ENCODE measurements at regions not wholly inside any gene's neighbourhood (a gene's known extent, or its start where the extent isn't known, plus 50 kb on each side); places are given as distances from the start of the nearest gene placed in this dataset.

- no peak overlapping the region for H4K91ac ChIP-seq (ENCODE audit: insufficient read length, low read depth, low read length)
- Mint-ChIP-seq H3K27ac (no peak overlapping the region; a peak in 1 of 7 replicates), H3K9me3 (peaks cover 2 to 3% of the 10 kb centered on the region in 2 experiments; a peak in 3 of 5 replicates), H3K27me3 (ENCODE audit: low read depth) (peaks cover 70% of the 10 kb centered on the region), H3K36me3 (ENCODE audit: insufficient read depth in 1 of 3, low read depth in 3 of 3) (no peaks in the 10 kb centered on the region), H3K4me3 (no peak overlapping the region), H3K4me1 (peaks cover 47 to 62% of the 10 kb centered on the region in 2 experiments)
- no peak overlapping the region for H3K9ac ChIP-seq (ENCODE audit: extremely low read depth, insufficient read length, low read length)
- H3K27me3 ChIP-seq (ENCODE audit: insufficient read depth, low read length), result peaks cover 15% of the 10 kb centered on the region; the same call in 1 of the 2 replicates
- WGBS (ENCODE audit: extremely low coverage, insufficient read length, low lambda C conversion rate), result no CpG with 5 or more reads among the region's 2 CpGs
- no peak overlapping the region for H3T11ph ChIP-seq (ENCODE audit: low read length)
- H3K23ac ChIP-seq (ENCODE audit: insufficient read length, low read depth, low read length), result no peak overlapping the region
- H4K5ac ChIP-seq (ENCODE audit: insufficient read length, low read depth, low read length), result no peak overlapping the region
- H2AFZ ChIP-seq (ENCODE audit: low read length), result no peak overlapping the region
- no peak overlapping the region for H2BK5ac ChIP-seq (ENCODE audit: insufficient read length, low read length)
- no peak overlapping the region for H2BK20ac ChIP-seq (ENCODE audit: low read depth, low read length, poor library complexity, severe bottlenecking)
- no peaks in the 10 kb centered on the region for H3K23me2 ChIP-seq (ENCODE audit: insufficient read length, low read depth, low read length, poor library complexity, severe bottlenecking)
- TF ChIP-seq, protein P1, sequence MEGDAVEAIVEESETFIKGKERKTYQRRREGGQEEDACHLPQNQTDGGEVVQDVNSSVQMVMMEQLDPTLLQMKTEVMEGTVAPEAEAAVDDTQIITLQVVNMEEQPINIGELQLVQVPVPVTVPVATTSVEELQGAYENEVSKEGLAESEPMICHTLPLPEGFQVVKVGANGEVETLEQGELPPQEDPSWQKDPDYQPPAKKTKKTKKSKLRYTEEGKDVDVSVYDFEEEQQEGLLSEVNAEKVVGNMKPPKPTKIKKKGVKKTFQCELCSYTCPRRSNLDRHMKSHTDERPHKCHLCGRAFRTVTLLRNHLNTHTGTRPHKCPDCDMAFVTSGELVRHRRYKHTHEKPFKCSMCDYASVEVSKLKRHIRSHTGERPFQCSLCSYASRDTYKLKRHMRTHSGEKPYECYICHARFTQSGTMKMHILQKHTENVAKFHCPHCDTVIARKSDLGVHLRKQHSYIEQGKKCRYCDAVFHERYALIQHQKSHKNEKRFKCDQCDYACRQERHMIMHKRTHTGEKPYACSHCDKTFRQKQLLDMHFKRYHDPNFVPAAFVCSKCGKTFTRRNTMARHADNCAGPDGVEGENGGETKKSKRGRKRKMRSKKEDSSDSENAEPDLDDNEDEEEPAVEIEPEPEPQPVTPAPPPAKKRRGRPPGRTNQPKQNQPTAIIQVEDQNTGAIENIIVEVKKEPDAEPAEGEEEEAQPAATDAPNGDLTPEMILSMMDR (conservative IDR thresholded peaks at IDR 0.05), result no peak
- H4K8ac ChIP-seq (replicated peaks; ENCODE audit: insufficient read length, low read depth, low read length), result no peak overlapping the region
- no peak overlapping the region for H2AK5ac ChIP-seq (ENCODE audit: insufficient read length, low read length)
- H3K79me2 ChIP-seq (ENCODE audit: insufficient read depth, low read length), result no peaks in the 10 kb centered on the region
- H2BK120ac ChIP-seq (ENCODE audit: low read depth, low read length, poor library complexity, severe bottlenecking), result no peak overlapping the region
- DNase-seq, result no peak
- H3K79me1 ChIP-seq (ENCODE audit: insufficient read depth, low read depth, low read length, poor library complexity, severe bottlenecking), result no peaks in the 10 kb centered on the region
- no peaks in the 10 kb centered on the region for H4K20me1 ChIP-seq (ENCODE audit: control insufficient read depth, insufficient read depth, insufficient read length)
- H3K18ac ChIP-seq (ENCODE audit: insufficient read length, low read depth, low read length), result no peak overlapping the region
- no peak overlapping the region for H2BK12ac ChIP-seq (ENCODE audit: insufficient read length, low read depth, low read length)
- no peak overlapping the region for H2BK15ac ChIP-seq (ENCODE audit: low read depth, low read length)
- no peak overlapping the region for H3K4me2 ChIP-seq (ENCODE audit: insufficient read depth, insufficient read length, low read length)
- no peak overlapping the region for H3K56ac ChIP-seq (ENCODE audit: insufficient read length, low read depth, low read length)
- H3K9me3 ChIP-seq (ENCODE audit: control insufficient read depth, low read depth, low read length), result no peaks in the 10 kb centered on the region
- peaks cover 21% of the 10 kb centered on the region; the same call in 1 of the 2 replicates for H3K4me1 ChIP-seq (ENCODE audit: insufficient read depth, low read length)
- H3K14ac ChIP-seq (ENCODE audit: insufficient read depth, low read length), result no peak overlapping the region
- no peak overlapping the region for H3K27ac ChIP-seq (ENCODE audit: insufficient read length, low read depth, low read length)
- no peak overlapping the region for H3K4ac ChIP-seq (ENCODE audit: low read depth, low read length)
These were observed 186.3 kb downstream of the PLPP4 start for GRCh38 chr10:120643351-120643750.

Data from H9 (cell line).